K562 (cell line): ENCODE measurements at regions not wholly inside any gene's neighbourhood (a gene's known extent, or its start where the extent isn't known, plus 50 kb on each side); places are given as distances from the start of the nearest gene placed in this dataset.

Experiments
- ATAC-seq: fragments of 200-7000 bp; cut with Tn5 transposase; 3 replicates; pipeline ENCODE4 v1.9.1; 2020; ENCODE audit warnings: moderate library complexity
- BruUV-seq: library from RNA; stranded (reverse); fragments of 400-500 nt; replicated peaks from 2 replicates; lab custom pipeline; 2021; lab: Mats Ljungman, UMichigan
- CTCF ChIA-PET: fragments of 300-600 bp; formaldehyde crosslinking; extraction: SDS; loops from one replicate; lab custom pipeline; 2021; ENCODE audit warnings: low intra/inter-chr PET ratio; lab: Yijun Ruan, JAX
- POLR2A ChIA-PET: fragments of 300-600, 350-650 bp; sonication (Branson Sonifier 250); formaldehyde crosslinking; extraction: SDS; loops from one replicate; lab custom pipeline; 2021; ENCODE audit warnings: antibody characterized with exemption, inconsistent platforms; lab: Yijun Ruan, JAX
- DNase-seq, 4 experiments: peaks; one replicate each; pipeline versions ENCODE4 v3.0.0 to v3.0.0-alpha.2; 2011 to 2018; ENCODE audit warnings: low spot score in 3 of 4, mixed read lengths in 3 of 4; ENCODE audit errors: extremely low read depth in 1 of 4
- FAIRE-seq: peaks from 2 replicates; lab custom pipeline; 2011; peaks lifted over from hg19 to GRCh38; lab: Jason Lieb, UNC
- H2AFZ ChIP-seq: 2 replicates; pipeline ENCODE4 v1.6.0; 2011; ENCODE audit warnings: low read depth, low read length, control low read depth, inconsistent platforms
- H3K27ac ChIP-seq: fragments of 200-600 bp; 3 replicates; pipeline ENCODE4 v1.8.0; 2011; ENCODE audit warnings: low read depth, mild to moderate bottlenecking, control low read depth, inconsistent platforms, low read length, moderate library complexity, mixed read lengths; ENCODE audit errors: extremely low read depth
- H3K27me3 ChIP-seq, 2 experiments: fragments of 300-600 bp in 1 of 2; 2 replicates in 1 of 2; 3 replicates in 1 of 2; pipeline versions ENCODE4 v1.6.0 to v1.8.0; 2011; ENCODE audit warnings: inconsistent platforms in 2 of 2, low read length in 2 of 2, mild to moderate bottlenecking in 1 of 2, mixed read lengths in 1 of 2, moderate library complexity in 1 of 2; ENCODE audit not compliant: control insufficient read depth in 2 of 2, insufficient read depth in 2 of 2
- H3K36me3 ChIP-seq: fragments of 300-600 bp; 3 replicates; pipeline ENCODE4 v1.8.0; 2011; ENCODE audit warnings: mild to moderate bottlenecking, low read length, inconsistent platforms; ENCODE audit not compliant: control insufficient read depth, insufficient read depth
- H3K4me1 ChIP-seq, 2 experiments: fragments of 200-600 bp in 1 of 2; replicated peaks in 1 of 2; 2 replicates in 1 of 2; 3 replicates in 1 of 2; pipeline versions ENCODE4 v1.5.1 to v1.8.0; 2011; ENCODE audit warnings: inconsistent platforms in 2 of 2, low read length in 2 of 2, mild to moderate bottlenecking in 1 of 2, mixed read lengths in 1 of 2, moderate library complexity in 1 of 2; ENCODE audit not compliant: control insufficient read depth in 2 of 2, insufficient read depth in 2 of 2
- H3K4me2 ChIP-seq: 2 replicates; pipeline ENCODE4 v1.6.1; 2011; ENCODE audit warnings: low read length, control low read depth, inconsistent platforms, mixed read lengths; ENCODE audit not compliant: insufficient read depth
- H3K4me3 ChIP-seq: fragments of 200-600 bp; sonication (generic), shearing (Covaris generic); 2 replicates; pipeline ENCODE4 v1.5.1; 2016; ENCODE audit warnings: control low read depth, inconsistent platforms
- H3K79me2 ChIP-seq: fragments of 200-600 bp; 3 replicates; pipeline ENCODE4 v1.8.0; 2011; ENCODE audit warnings: low read length, inconsistent platforms; ENCODE audit not compliant: control insufficient read depth, insufficient read depth
- H3K9ac ChIP-seq, 2 experiments: 2 replicates each; pipeline versions ENCODE4 v1.6.0 to v1.6.1; 2011; ENCODE audit warnings: low read depth in 2 of 2, low read length in 2 of 2, control low read depth in 1 of 2, inconsistent platforms in 1 of 2, mild to moderate bottlenecking in 1 of 2, mixed read lengths in 1 of 2; ENCODE audit not compliant: insufficient read depth in 1 of 2
- H3K9me1 ChIP-seq: one replicate; pipeline ENCODE4 v1.6.0; 2011; ENCODE audit warnings: inconsistent platforms, mild to moderate bottlenecking, low read length, moderate library complexity; ENCODE audit not compliant: control insufficient read depth, insufficient read depth
- H3K9me3 ChIP-seq: replicated peaks from 2 replicates; pipeline ENCODE4 v1.5.1; 2011; ENCODE audit warnings: low read depth, low read length, inconsistent platforms; ENCODE audit not compliant: control insufficient read depth, insufficient read depth
- H4K20me1 ChIP-seq: replicated peaks from 2 replicates; pipeline ENCODE4 v1.6.1; 2011; ENCODE audit warnings: low read length, inconsistent platforms, mixed read lengths; ENCODE audit not compliant: control insufficient read depth, insufficient read depth
- CEBPG ChIP-seq, 3 experiments: fragments of 200-800 bp in 1 of 3; sonication (Bioruptor generic) in 1 of 3; sonication (generic) in 1 of 3; formaldehyde crosslinking in 1 of 3; IDR thresholded peaks in 2 of 3; conservative IDR thresholded peaks in 1 of 3; 2 replicates each; pipeline versions ENCODE4 v1.6.1 to v1.8.0; 2016 to 2022; ENCODE audit warnings: missing compliant biosample characterization in 2 of 3, missing genetic modification characterization in 2 of 3, mild to moderate bottlenecking in 1 of 3, missing genetic modification reagents in 1 of 3
- CREB1 ChIP-seq, 2 experiments: sonication (generic) in 1 of 2; formaldehyde crosslinking in 1 of 2; IDR thresholded peaks; 2 replicates each; pipeline versions ENCODE4 v1.6.1 to v1.8.0; 2012 to 2022; ENCODE audit warnings: inconsistent platforms in 1 of 2, mild to moderate bottlenecking in 1 of 2, missing genetic modification reagents in 1 of 2, moderate library complexity in 1 of 2
- DMBX1 ChIP-seq: fragments of 250-450 bp; sonication (Bioruptor Pico); IDR thresholded peaks from 2 replicates; pipeline ENCODE4 v1.8.0; 2022; ENCODE audit warnings: inconsistent platforms, mild to moderate bottlenecking, moderate library complexity, borderline replicate concordance
- ELF2 ChIP-seq: fragments of 250-450 bp; sonication (Bioruptor Pico); IDR thresholded peaks from 2 replicates; pipeline ENCODE4 v1.5.0; 2021; ENCODE audit warnings: mild to moderate bottlenecking
- KHSRP ChIP-seq: fragments of 450-650 bp; IDR thresholded peaks from 2 replicates; pipeline ENCODE4 v1.6.1; 2017
- NR4A1 ChIP-seq, 2 experiments: fragments of 250-450 bp in 1 of 2; fragments of 450-650 bp in 1 of 2; sonication (Bioruptor Pico) in 1 of 2; IDR thresholded peaks; 2 replicates each; pipeline versions ENCODE4 v1.4.0 to v1.6.1; 2016 to 2020; ENCODE audit warnings: mild to moderate bottlenecking in 2 of 2, missing compliant biosample characterization in 1 of 2, missing genetic modification characterization in 1 of 2, moderate library complexity in 1 of 2
- PYGO2 ChIP-seq: fragments of 450-650 bp; IDR thresholded peaks from 2 replicates; pipeline ENCODE4 v1.6.1; 2016; ENCODE audit warnings: mild to moderate bottlenecking, missing genetic modification characterization, moderate library complexity, missing compliant biosample characterization
- WGBS: fragments of 100-300 bp; shearing (Covaris generic); methylation state at CpG from one replicate; pipeline ENCODE4 v1.1.6; 2016; ENCODE audit warnings: low coverage, mixed read lengths; ENCODE audit not compliant: insufficient coverage; ENCODE audit errors: missing lambda C conversion rate; 5-methylcytosine and 5-hydroxymethylcytosine counted together
- in situ Hi-C: fragments of 300-500 bp; cut with MboI; formaldehyde crosslinking; loops from 4 replicates; pipeline ENCODE4 v1.15.0; 2018; ENCODE audit warnings: inconsistent platforms, mixed read lengths
- intact Hi-C: fragments of 100-400 bp; cut with micrococcal nuclease; formaldehyde crosslinking; loops from 2 replicates; pipeline ENCODE4 v1.14.2; 2022
- TF ChIP-seq, protein P1 (sequence below): sonication (generic); IDR thresholded peaks from 2 replicates; pipeline ENCODE4 v1.6.1; 2016
- TF ChIP-seq, protein P2 (sequence below), 2 experiments: IDR thresholded peaks in 1 of 2; conservative IDR thresholded peaks in 1 of 2; 2 replicates each; pipeline ENCODE4 v1.6.1; 2016; ENCODE audit warnings: low read depth in 2 of 2, mild to moderate bottlenecking in 1 of 2, missing compliant biosample characterization in 1 of 2, missing genetic modification characterization in 1 of 2, moderate library complexity in 1 of 2

DNA sequence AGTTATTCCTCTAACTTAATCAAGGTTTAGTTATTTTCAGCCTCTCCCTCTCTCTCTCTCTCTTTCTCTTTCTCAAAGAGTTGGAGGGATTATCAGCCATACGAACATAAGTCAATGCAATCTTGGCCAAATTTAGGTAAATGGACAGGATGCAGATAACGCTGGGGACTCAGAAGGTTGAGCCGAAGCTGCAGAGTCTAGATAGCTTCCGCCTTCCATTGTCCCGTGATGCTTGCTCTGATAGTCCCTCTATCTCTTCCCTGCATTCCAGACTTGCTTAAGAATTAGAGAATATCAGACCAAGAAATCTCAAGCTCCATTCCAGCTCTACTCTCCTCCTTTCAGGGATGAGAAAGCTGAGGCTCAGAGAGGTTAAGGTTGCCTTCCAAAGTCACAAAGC lies 502.8 kb upstream of the TNP1 start (continued):
- TF ChIP-seq, protein P1, sequence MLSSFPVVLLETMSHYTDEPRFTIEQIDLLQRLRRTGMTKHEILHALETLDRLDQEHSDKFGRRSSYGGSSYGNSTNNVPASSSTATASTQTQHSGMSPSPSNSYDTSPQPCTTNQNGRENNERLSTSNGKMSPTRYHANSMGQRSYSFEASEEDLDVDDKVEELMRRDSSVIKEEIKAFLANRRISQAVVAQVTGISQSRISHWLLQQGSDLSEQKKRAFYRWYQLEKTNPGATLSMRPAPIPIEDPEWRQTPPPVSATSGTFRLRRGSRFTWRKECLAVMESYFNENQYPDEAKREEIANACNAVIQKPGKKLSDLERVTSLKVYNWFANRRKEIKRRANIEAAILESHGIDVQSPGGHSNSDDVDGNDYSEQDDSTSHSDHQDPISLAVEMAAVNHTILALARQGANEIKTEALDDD = peak; percentile 55; the same call in 1 of the 2 replicates
- TF ChIP-seq NR4A1 (CRISPR knock-in tag; IDR thresholded peaks at IDR 0.05) = no peak
- TF ChIP-seq NR4A1 (tag; IDR thresholded peaks at IDR 0.05) = no peak
- TF ChIP-seq PYGO2 = 0 out of 2 replicates have a peak, but pooled peaks have one; percentile 38
- no peak for TF ChIP-seq CREB1 (IDR thresholded peaks at IDR 0.05)
- no peak for TF ChIP-seq CREB1 (CRISPR knock-in tag; IDR thresholded peaks at IDR 0.05)
- peak; percentile 15; the same call in 1 of the 2 replicates for TF ChIP-seq DMBX1
- TF ChIP-seq CEBPG (CRISPR knock-in tag; IDR thresholded peaks at IDR 0.05) = no peak
- 0 out of 4 replicates have a peak, but pooled peaks of 1 of the 2 experiments have one; percentile 18 for TF ChIP-seq CEBPG (tag; conservative IDR thresholded peaks at IDR 0.05 in 1 of 2, IDR thresholded peaks at IDR 0.05 in 1 of 2)

- ATAC-seq (no peak), FAIRE-seq (no peak), DNase-seq (peak in 2 of 4 experiments; percentile 8 to 17)
- Histone ChIP-seq H3K9ac (no peak overlapping the region), H3K9me1 (no peaks in the 10 kb centered on the region), H3K4me3 (no peak overlapping the region), H3K79me2 (no peaks in the 10 kb centered on the region), H3K4me1 (peaks cover 0 to 10% of the 10 kb centered on the region in 2 experiments; a peak in 1 of 5 replicates), H3K27ac (no peak overlapping the region), H3K27me3 (peaks cover 0 to 6% of the 10 kb centered on the region in 2 experiments; a peak in 2 of 5 replicates), H3K9me3 (no peaks in the 10 kb centered on the region), H2AFZ (no peak overlapping the region), H3K36me3 (no peaks in the 10 kb centered on the region), H4K20me1 (no peaks in the 10 kb centered on the region), H3K4me2 (no peak overlapping the region; the same call in 1 of the 2 replicates)
- no TSS peak for BruUV-seq
- ChIA-PET POLR2A (no interaction called here), CTCF (no interaction called here)
- in situ Hi-C loops (no loop called here), intact Hi-C loops (no loop called here)
- 0% methylated on average over 1 of the region's 1 CpG for WGBS
- no peak for TF ChIP-seq KHSRP
- TF ChIP-seq, protein P2, sequence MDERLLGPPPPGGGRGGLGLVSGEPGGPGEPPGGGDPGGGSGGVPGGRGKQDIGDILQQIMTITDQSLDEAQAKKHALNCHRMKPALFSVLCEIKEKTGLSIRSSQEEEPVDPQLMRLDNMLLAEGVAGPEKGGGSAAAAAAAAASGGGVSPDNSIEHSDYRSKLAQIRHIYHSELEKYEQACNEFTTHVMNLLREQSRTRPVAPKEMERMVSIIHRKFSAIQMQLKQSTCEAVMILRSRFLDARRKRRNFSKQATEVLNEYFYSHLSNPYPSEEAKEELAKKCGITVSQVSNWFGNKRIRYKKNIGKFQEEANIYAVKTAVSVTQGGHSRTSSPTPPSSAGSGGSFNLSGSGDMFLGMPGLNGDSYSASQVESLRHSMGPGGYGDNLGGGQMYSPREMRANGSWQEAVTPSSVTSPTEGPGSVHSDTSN (CRISPR knock-in tag; IDR thresholded peaks at IDR 0.05; ENCODE audit: low read depth) = no peak
- TF ChIP-seq, protein P2 (tag; conservative IDR thresholded peaks at IDR 0.05; ENCODE audit: low read depth) = peak; percentile 40; the same call in 1 of the 2 replicates
- TF ChIP-seq, protein P1 = peak; percentile 81
- no peak for TF ChIP-seq ELF2 (CRISPR knock-in tag)
These were observed 502.4 kb upstream of the TNP1 start for GRCh38 chr2:217362286-217362685.
